Esophagus squamous epithelium (tissue), 5 donors: ENCODE measurements at regions not wholly inside any gene's neighbourhood (a gene's known extent, or its start where the extent isn't known, plus 50 kb on each side); places are given as distances from the start of the nearest gene placed in this dataset.

ENCODE experiments used
- DNase-seq: peaks from one replicate; lab custom pipeline; 2025; lab: John Stamatoyannopoulos, UW
- H3K27ac ChIP-seq, 4 donors: fragments of 200-600 bp; sonication (generic); one replicate each; pipeline ENCODE4 v1.5.1; 2016 to 2019; ENCODE audit warnings: mild to moderate bottlenecking in 1 of 4
- H3K27me3 ChIP-seq, 4 donors: fragments of 200-600 bp; sonication (generic); 1 replicate in 3 of 4; 2 replicates in 1 of 4; pipeline versions ENCODE4 v1.5.1 to v1.6.0; 2017 to 2021; ENCODE audit warnings: antibody characterized with exemption in 1 of 4
- H3K36me3 ChIP-seq, 3 donors: fragments of 200-600 bp; sonication (generic); one replicate each; pipeline ENCODE4 v1.5.1; 2016 to 2019
- H3K4me1 ChIP-seq, 3 donors: fragments of 200-600 bp; sonication (generic); one replicate each; pipeline ENCODE4 v1.5.1; 2017 to 2019
- H3K4me3 ChIP-seq, 4 donors: fragments of 200-600 bp; sonication (generic); 1 replicate in 3 of 4; 2 replicates in 1 of 4; pipeline ENCODE4 v1.5.1; 2016 to 2019; ENCODE audit warnings: mild to moderate bottlenecking in 2 of 4, moderate library complexity in 1 of 4
- H3K9me3 ChIP-seq, 3 donors: fragments of 200-600 bp; sonication (generic); one replicate each; pipeline ENCODE4 v1.5.1; 2016 to 2019
- CTCF ChIP-seq, 6 experiments: fragments of 450-650 bp in 4 of 6; fragments of 200-600 bp in 2 of 6; sonication (generic) in 2 of 6; IDR thresholded peaks; one replicate each; pipeline ENCODE4 v1.5.1; 2016 to 2019; ENCODE audit warnings: antibody characterized with exemption in 6 of 6, mild to moderate bottlenecking in 4 of 6, moderate library complexity in 4 of 6
- POLR2A ChIP-seq, 4 donors: fragments of 450-650 bp; IDR thresholded peaks; one replicate each; pipeline ENCODE4 v1.6.1; 2017; ENCODE audit warnings: antibody characterized with exemption in 4 of 4, mild to moderate bottlenecking in 4 of 4, moderate library complexity in 3 of 4
- WGBS, 2 donors: methylation state at CpG; one replicate each; pipeline ENCODE4 v1.1.5; 2018; 5-methylcytosine and 5-hydroxymethylcytosine counted together
- intact Hi-C: fragments of 100-400 bp; cut with DNase I; formaldehyde crosslinking; loops from one replicate; pipeline ENCODE4 v1.15.0; 2022
- donor health status: DM: yes; HTN: yes; CAD: no.

GRCh38 chr5:3322642-3323041 is 273.0 kb upstream of the IRX1 start:
- H3K4me3 ChIP-seq: no peak overlapping the region
- DNase-seq: no peak
- no peak for TF ChIP-seq CTCF (IDR thresholded peaks at IDR 0.05)
- no peak for TF ChIP-seq POLR2A (IDR thresholded peaks at IDR 0.05)
- no peaks in the 10 kb centered on the region for H3K27me3 ChIP-seq
- no peaks in the 10 kb centered on the region for H3K9me3 ChIP-seq
- H3K36me3 ChIP-seq: no peaks in the 10 kb centered on the region
- intact Hi-C loops: no loop called here
- peaks cover 0 to 10% (median 0%) of the 10 kb centered on the region in 3 donors for H3K4me1 ChIP-seq
- 92 to 98% methylated on average over 3 of the region's 3 CpGs for WGBS, 2 donors
- H3K27ac ChIP-seq: no peak overlapping the region

GRCh38 chr5:3321923-3322322 is 273.7 kb upstream of the IRX1 start:
- DNase-seq: no peak
- WGBS, 2 donors: 85 to 95% methylated on average over 8 to 10 of the region's 10 CpGs

GRCh38 chr5:3321119-3321760 is 274.4 kb upstream of the IRX1 start:
- intact Hi-C loops: no loop called here
- H3K27ac ChIP-seq: no peak overlapping the region
- no peaks in the 10 kb centered on the region for H3K9me3 ChIP-seq
- DNase-seq: no peak
- WGBS, 2 donors: 68 to 78% methylated on average over 11 of the region's 11 CpGs
- TF ChIP-seq CTCF (IDR thresholded peaks at IDR 0.05) (no peak), POLR2A (IDR thresholded peaks at IDR 0.05) (no peak)
- H3K4me1 ChIP-seq: peaks cover 0 to 10% (median 0%) of the 10 kb centered on the region in 3 donors
- H3K36me3 ChIP-seq: no peaks in the 10 kb centered on the region
- H3K27me3 ChIP-seq: no peaks in the 10 kb centered on the region
- H3K4me3 ChIP-seq: no peak overlapping the region

More at GRCh38 chr5:3321923-3322322, 273.7 kb upstream of the IRX1 start:
- H3K9me3 ChIP-seq: no peaks in the 10 kb centered on the region
- H3K27ac ChIP-seq: no peak overlapping the region
- H3K27me3 ChIP-seq: no peaks in the 10 kb centered on the region
- intact Hi-C loops: no loop called here
- H3K36me3 ChIP-seq: no peaks in the 10 kb centered on the region
- H3K4me3 ChIP-seq: no peak overlapping the region
- TF ChIP-seq POLR2A (IDR thresholded peaks at IDR 0.05) (no peak), CTCF (IDR thresholded peaks at IDR 0.05) (no peak)
- peaks cover 0 to 10% (median 0%) of the 10 kb centered on the region in 3 donors for H3K4me1 ChIP-seq

GRCh38 chr5:3320317-3320875 is 275.2 kb upstream of the IRX1 start:
- WGBS, 2 donors: 64 to 68% methylated on average over 9 to 16 of the region's 19 CpGs
- intact Hi-C loops: no loop called here
- Histone ChIP-seq H3K36me3 (no peaks in the 10 kb centered on the region), H3K4me1 (peaks cover 0 to 7% (median 0%) of the 10 kb centered on the region in 3 donors), H3K4me3 (no peak overlapping the region), H3K9me3 (no peaks in the 10 kb centered on the region), H3K27me3 (no peaks in the 10 kb centered on the region), H3K27ac (no peak overlapping the region)
- TF ChIP-seq POLR2A (IDR thresholded peaks at IDR 0.05): no peak
- no peak for TF ChIP-seq CTCF (IDR thresholded peaks at IDR 0.05)
- DNase-seq: no peak

GRCh38 chr5:3317051-3317795 is 278.4 kb upstream of the IRX1 start:
- peaks cover 0 to 10% (median 9%) of the 10 kb centered on the region in 3 donors for H3K9me3 ChIP-seq
- DNase-seq: no peak
- no peaks in the 10 kb centered on the region for H3K4me1 ChIP-seq
- peaks cover 0 to 2% (median 0%) of the 10 kb centered on the region in 4 donors for H3K27me3 ChIP-seq
- intact Hi-C loops: no loop called here
- WGBS, 2 donors: 65 to 68% methylated on average over 10 of the region's 10 CpGs
- no peak overlapping the region for H3K27ac ChIP-seq
- H3K36me3 ChIP-seq: no peaks in the 10 kb centered on the region
- H3K4me3 ChIP-seq: no peak overlapping the region
- TF ChIP-seq CTCF (IDR thresholded peaks at IDR 0.05) (no peak), POLR2A (IDR thresholded peaks at IDR 0.05) (no peak)
